ENCODE measurements at regions not wholly inside any gene's neighbourhood (a gene's known extent, or its start where the extent isn't known, plus 50 kb on each side); places are given as distances from the start of the nearest gene placed in this dataset.
A peak's percentile ranks its signal among the peaks of the same experiment; 100 is the strongest.

GRCh38 chr12:93022603-93023340 is 93.7 kb upstream of the EEA1 start:
- H3K9ac ChIP-seq (ENCODE audit: low read length), result no peak overlapping the region
- no peaks in the 10 kb centered on the region for H3K9me3 ChIP-seq (ENCODE audit: insufficient read depth, low read length)
- H3K79me2 ChIP-seq (ENCODE audit: insufficient read depth, low read length), result no peaks in the 10 kb centered on the region
- no peaks in the 10 kb centered on the region for H3K27me3 ChIP-seq (ENCODE audit: low read length)
- TF ChIP-seq, protein P1, sequence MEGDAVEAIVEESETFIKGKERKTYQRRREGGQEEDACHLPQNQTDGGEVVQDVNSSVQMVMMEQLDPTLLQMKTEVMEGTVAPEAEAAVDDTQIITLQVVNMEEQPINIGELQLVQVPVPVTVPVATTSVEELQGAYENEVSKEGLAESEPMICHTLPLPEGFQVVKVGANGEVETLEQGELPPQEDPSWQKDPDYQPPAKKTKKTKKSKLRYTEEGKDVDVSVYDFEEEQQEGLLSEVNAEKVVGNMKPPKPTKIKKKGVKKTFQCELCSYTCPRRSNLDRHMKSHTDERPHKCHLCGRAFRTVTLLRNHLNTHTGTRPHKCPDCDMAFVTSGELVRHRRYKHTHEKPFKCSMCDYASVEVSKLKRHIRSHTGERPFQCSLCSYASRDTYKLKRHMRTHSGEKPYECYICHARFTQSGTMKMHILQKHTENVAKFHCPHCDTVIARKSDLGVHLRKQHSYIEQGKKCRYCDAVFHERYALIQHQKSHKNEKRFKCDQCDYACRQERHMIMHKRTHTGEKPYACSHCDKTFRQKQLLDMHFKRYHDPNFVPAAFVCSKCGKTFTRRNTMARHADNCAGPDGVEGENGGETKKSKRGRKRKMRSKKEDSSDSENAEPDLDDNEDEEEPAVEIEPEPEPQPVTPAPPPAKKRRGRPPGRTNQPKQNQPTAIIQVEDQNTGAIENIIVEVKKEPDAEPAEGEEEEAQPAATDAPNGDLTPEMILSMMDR (IDR thresholded peaks at IDR 0.05; ENCODE audit: insufficient read depth, low read length, poor library complexity, severe bottlenecking), result no peak
- no peak for TF ChIP-seq EZH2phosphoT487 (conservative IDR thresholded peaks at IDR 0.05; ENCODE audit: low read length)
- H2AFZ ChIP-seq (ENCODE audit: low read depth, low read length, severe bottlenecking), result no peak overlapping the region
- no peaks in the 10 kb centered on the region for H4K20me1 ChIP-seq (ENCODE audit: low read depth, low read length)
- H3K27ac ChIP-seq (ENCODE audit: low read depth, low read length), result no peak overlapping the region
- no peaks in the 10 kb centered on the region for H3K9me2 ChIP-seq (replicated peaks; ENCODE audit: insufficient read depth, low read length)
- H3K4me3 ChIP-seq (ENCODE audit: insufficient read depth, low read length, poor library complexity, severe bottlenecking), result no peak overlapping the region
- no peaks in the 10 kb centered on the region for H3F3A ChIP-seq (ENCODE audit: insufficient read depth)
- H3K4me2 ChIP-seq (ENCODE audit: low read depth, low read length, poor library complexity, severe bottlenecking), result no peak overlapping the region
- H3K36me3 ChIP-seq (ENCODE audit: low read length), result no peaks in the 10 kb centered on the region

GRCh38 chr12:93025145-93026103 is 96.3 kb upstream of the EEA1 start:
- no peaks in the 10 kb centered on the region for H4K20me1 ChIP-seq (ENCODE audit: low read depth, low read length)
- H2AFZ ChIP-seq (ENCODE audit: low read depth, low read length, severe bottlenecking), result no peak overlapping the region
- no peaks in the 10 kb centered on the region for H3F3A ChIP-seq (ENCODE audit: insufficient read depth)
- H3K4me2 ChIP-seq (ENCODE audit: low read depth, low read length, poor library complexity, severe bottlenecking), result no peak overlapping the region
- no peaks in the 10 kb centered on the region for H3K9me2 ChIP-seq (replicated peaks; ENCODE audit: insufficient read depth, low read length)
- H3K36me3 ChIP-seq (ENCODE audit: low read length), result no peaks in the 10 kb centered on the region
- no peak for TF ChIP-seq EZH2phosphoT487 (conservative IDR thresholded peaks at IDR 0.05; ENCODE audit: low read length)
- TF ChIP-seq, protein P1 (IDR thresholded peaks at IDR 0.05; ENCODE audit: insufficient read depth, low read length, poor library complexity, severe bottlenecking), result peak; percentile 20
- no peaks in the 10 kb centered on the region for H3K9me3 ChIP-seq (ENCODE audit: insufficient read depth, low read length)
- no peak overlapping the region for H3K4me3 ChIP-seq (ENCODE audit: insufficient read depth, low read length, poor library complexity, severe bottlenecking)
- H3K27me3 ChIP-seq (ENCODE audit: low read length), result no peaks in the 10 kb centered on the region
- no peak overlapping the region for H3K9ac ChIP-seq (ENCODE audit: low read length)
- H3K79me2 ChIP-seq (ENCODE audit: insufficient read depth, low read length), result no peaks in the 10 kb centered on the region
- no peak overlapping the region for H3K27ac ChIP-seq (ENCODE audit: low read depth, low read length)

GRCh38 chr12:93027041-93027440 is 97.9 kb upstream of the EEA1 start:
- no peaks in the 10 kb centered on the region for H4K20me1 ChIP-seq (ENCODE audit: low read depth, low read length)
- no peaks in the 10 kb centered on the region for H3K27me3 ChIP-seq (ENCODE audit: low read length)
- H3K9ac ChIP-seq (ENCODE audit: low read length), result no peak overlapping the region
- H3K9me2 ChIP-seq (replicated peaks; ENCODE audit: insufficient read depth, low read length), result no peaks in the 10 kb centered on the region
- no peak for TF ChIP-seq EZH2phosphoT487 (conservative IDR thresholded peaks at IDR 0.05; ENCODE audit: low read length)
- TF ChIP-seq, protein P1 (IDR thresholded peaks at IDR 0.05; ENCODE audit: insufficient read depth, low read length, poor library complexity, severe bottlenecking), result no peak
- H3K4me2 ChIP-seq (ENCODE audit: low read depth, low read length, poor library complexity, severe bottlenecking), result no peak overlapping the region
- H2AFZ ChIP-seq (ENCODE audit: low read depth, low read length, severe bottlenecking), result no peak overlapping the region
- H3K4me3 ChIP-seq (ENCODE audit: insufficient read depth, low read length, poor library complexity, severe bottlenecking), result no peak overlapping the region
- H3K36me3 ChIP-seq (ENCODE audit: low read length), result no peaks in the 10 kb centered on the region
- no peaks in the 10 kb centered on the region for H3K79me2 ChIP-seq (ENCODE audit: insufficient read depth, low read length)
- no peaks in the 10 kb centered on the region for H3F3A ChIP-seq (ENCODE audit: insufficient read depth)
- H3K9me3 ChIP-seq (ENCODE audit: insufficient read depth, low read length), result no peaks in the 10 kb centered on the region
- no peak overlapping the region for H3K27ac ChIP-seq (ENCODE audit: low read depth, low read length)

All from SU-DHL-6 (cell line).